ENCODE measurements at regions not wholly inside any gene's neighbourhood (a gene's known extent, or its start where the extent isn't known, plus 50 kb on each side); places are given as distances from the start of the nearest gene placed in this dataset.

GRCh38 chr4:148914734-148915133, 472.5 kb upstream of the NR3C2 start:
- TF ChIP-seq CTCF (IDR thresholded peaks at IDR 0.05; ENCODE audit: low read depth, low read length, poor library complexity, severe bottlenecking) (no peak), EZH2phosphoT487 (IDR thresholded peaks at IDR 0.05; ENCODE audit: borderline replicate concordance, low read length) (no peak)
